ENCODE measurements at regions not wholly inside any gene's neighbourhood (a gene's known extent, or its start where the extent isn't known, plus 50 kb on each side); places are given as distances from the start of the nearest gene placed in this dataset.
"Not testable (repeated sequence)": the region's sequence is repeated elsewhere in the genome, so short reads cannot be mapped to it uniquely, and the experiment has no call there.

GRCh38 chr4:126411047-126411446, 1096.3 kb downstream of the FAT4 start:
- Histone ChIP-seq H3K36me3 (ENCODE audit: control insufficient read depth in 2 of 2, extremely low read depth in 1 of 2, insufficient read depth in 2 of 2, low read length in 2 of 2) (no peaks in the 10 kb centered on the region), H2AFZ (ENCODE audit: low read depth, low read length) (no peak overlapping the region), H3K4me1 (ENCODE audit: control insufficient read depth, extremely low read depth, insufficient read depth, low read length) (no peaks in the 10 kb centered on the region), H3K4me3 (replicated peaks in 1 of 3; ENCODE audit: insufficient read depth in 1 of 3, low read depth in 1 of 3, low read length in 3 of 3) (no peak overlapping the region), H3K27me3 (ENCODE audit: control insufficient read depth in 2 of 2, insufficient read depth in 2 of 2, low read length in 2 of 2) (no peaks in the 10 kb centered on the region), H3K4me2 (ENCODE audit: insufficient read depth, low read length) (no peak overlapping the region), H3K27ac (ENCODE audit: insufficient read depth, low read depth, low read length) (no peak overlapping the region), H3K79me2 (ENCODE audit: control insufficient read depth, insufficient read depth, low read length) (no peaks in the 10 kb centered on the region), H3K9me3 (replicated peaks; ENCODE audit: control insufficient read depth, insufficient read depth, low read length) (no peaks in the 10 kb centered on the region), H3K9me1 (replicated peaks; ENCODE audit: control insufficient read depth, extremely low read depth, insufficient read depth, low read length) (no peaks in the 10 kb centered on the region), H3K9ac (replicated peaks; ENCODE audit: extremely low read depth, insufficient read depth, low read length) (no peak overlapping the region), H4K20me1 (replicated peaks; ENCODE audit: control insufficient read depth, extremely low read depth, insufficient read depth, low read length) (no peaks in the 10 kb centered on the region)
- BruUV-seq (replicated peaks), result no TSS peak
- POLR2A ChIA-PET, result no interaction called here
- DNase-seq (ENCODE audit: low read depth, low spot score), result no peak
- CTCF ChIA-PET, result no interaction called here
- dilution Hi-C loops (cut with MboI; ENCODE audit: extremely low pct_ligation_motif_present, low sequenced_read_pairs) (no loop called here), intact Hi-C loops (cut with micrococcal nuclease) (no loop called here)
- TF ChIP-seq MYC (IDR thresholded peaks at IDR 0.05; ENCODE audit: low read depth, low read length) (no peak), POLR2A (IDR thresholded peaks at IDR 0.05; ENCODE audit: low read depth, low read length) (no peak), EZH2 (IDR thresholded peaks at IDR 0.05; ENCODE audit: borderline replicate concordance, low read depth, low read length, severe bottlenecking) (no peak)
- no peak for FAIRE-seq

- H3K9me1 ChIP-seq (replicated peaks; ENCODE audit: control insufficient read depth, extremely low read depth, insufficient read depth, low read length); intact Hi-C loops (cut with micrococcal nuclease); POLR2A ChIA-PET; FAIRE-seq; dilution Hi-C loops (cut with MboI; ENCODE audit: extremely low pct_ligation_motif_present, low sequenced_read_pairs); H3K4me1 ChIP-seq (ENCODE audit: control insufficient read depth, extremely low read depth, insufficient read depth, low read length); H3K27me3 ChIP-seq (ENCODE audit: control insufficient read depth in 2 of 2, insufficient read depth in 2 of 2, low read length in 2 of 2); H3K27ac ChIP-seq (ENCODE audit: insufficient read depth, low read depth, low read length); H3K79me2 ChIP-seq (ENCODE audit: control insufficient read depth, insufficient read depth, low read length); H3K9me3 ChIP-seq (replicated peaks; ENCODE audit: control insufficient read depth, insufficient read depth, low read length); CTCF ChIA-PET; DNase-seq (ENCODE audit: low read depth, low spot score); H2AFZ ChIP-seq (ENCODE audit: low read depth, low read length); BruUV-seq (replicated peaks); H3K4me2 ChIP-seq (ENCODE audit: insufficient read depth, low read length); H3K9ac ChIP-seq (replicated peaks; ENCODE audit: extremely low read depth, insufficient read depth, low read length); H3K4me3 ChIP-seq (replicated peaks in 1 of 3; ENCODE audit: insufficient read depth in 1 of 3, low read depth in 1 of 3, low read length in 3 of 3); H3K36me3 ChIP-seq (ENCODE audit: control insufficient read depth in 2 of 2, extremely low read depth in 1 of 2, insufficient read depth in 2 of 2, low read length in 2 of 2); H4K20me1 ChIP-seq (replicated peaks; ENCODE audit: control insufficient read depth, extremely low read depth, insufficient read depth, low read length): not testable (repeated sequence)
These were observed 1097.6 kb downstream of the FAT4 start for GRCh38 chr4:126412310-126412709.
